SK-N-SH (cell line): ENCODE measurements at regions not wholly inside any gene's neighbourhood (a gene's known extent, or its start where the extent isn't known, plus 50 kb on each side); places are given as distances from the start of the nearest gene placed in this dataset.

Experiments used
- RCOR1 ChIP-seq: fragments of 150-350 bp; IDR thresholded peaks from 2 replicates; pipeline ENCODE4 v1.6.1; 2017; ENCODE audit warnings: antibody characterized with exemption, low read length
- TCF12 ChIP-seq: IDR thresholded peaks from 2 replicates; pipeline ENCODE4 v1.4.0; 2012
- TF ChIP-seq, protein P1 (sequence below): fragments of 200-600 bp; sonication (generic); IDR thresholded peaks from 2 replicates; pipeline ENCODE4 v1.6.1; 2017; ENCODE audit warnings: antibody characterized with exemption, mild to moderate bottlenecking, moderate library complexity

DNA sequence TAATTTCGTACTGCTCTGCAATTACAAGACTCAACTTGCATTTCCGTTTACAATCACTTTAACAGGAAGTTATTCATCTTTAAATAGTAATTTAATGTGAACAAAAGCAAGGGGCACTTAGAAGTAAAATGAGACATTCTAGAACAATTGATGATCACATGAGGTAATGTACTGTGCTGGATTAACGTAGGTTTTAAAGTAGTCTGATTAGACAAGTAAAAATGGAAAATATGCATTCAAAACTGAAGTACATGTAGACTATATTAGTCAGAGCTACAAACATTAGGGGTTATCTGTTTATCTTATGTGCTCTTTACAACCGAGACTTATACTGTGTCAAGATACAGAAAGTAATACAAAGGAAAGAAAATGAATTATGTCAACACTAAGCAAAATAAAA lies 1528.0 kb downstream of the SLITRK5 start:
- TF ChIP-seq TCF12, result no peak
- TF ChIP-seq, protein P1, sequence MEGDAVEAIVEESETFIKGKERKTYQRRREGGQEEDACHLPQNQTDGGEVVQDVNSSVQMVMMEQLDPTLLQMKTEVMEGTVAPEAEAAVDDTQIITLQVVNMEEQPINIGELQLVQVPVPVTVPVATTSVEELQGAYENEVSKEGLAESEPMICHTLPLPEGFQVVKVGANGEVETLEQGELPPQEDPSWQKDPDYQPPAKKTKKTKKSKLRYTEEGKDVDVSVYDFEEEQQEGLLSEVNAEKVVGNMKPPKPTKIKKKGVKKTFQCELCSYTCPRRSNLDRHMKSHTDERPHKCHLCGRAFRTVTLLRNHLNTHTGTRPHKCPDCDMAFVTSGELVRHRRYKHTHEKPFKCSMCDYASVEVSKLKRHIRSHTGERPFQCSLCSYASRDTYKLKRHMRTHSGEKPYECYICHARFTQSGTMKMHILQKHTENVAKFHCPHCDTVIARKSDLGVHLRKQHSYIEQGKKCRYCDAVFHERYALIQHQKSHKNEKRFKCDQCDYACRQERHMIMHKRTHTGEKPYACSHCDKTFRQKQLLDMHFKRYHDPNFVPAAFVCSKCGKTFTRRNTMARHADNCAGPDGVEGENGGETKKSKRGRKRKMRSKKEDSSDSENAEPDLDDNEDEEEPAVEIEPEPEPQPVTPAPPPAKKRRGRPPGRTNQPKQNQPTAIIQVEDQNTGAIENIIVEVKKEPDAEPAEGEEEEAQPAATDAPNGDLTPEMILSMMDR, result no peak
- no peak for TF ChIP-seq RCOR1
